Neutrophil (primary cell): ENCODE measurements at regions not wholly inside any gene's neighbourhood (a gene's known extent, or its start where the extent isn't known, plus 50 kb on each side); places are given as distances from the start of the nearest gene placed in this dataset.

Experiments
- H3K27ac ChIP-seq: fragments of 200-600 bp; sonication (generic); 2 replicates; pipeline ENCODE4 v1.5.1; 2016; ENCODE audit warnings: mild to moderate bottlenecking, moderate library complexity
- H3K27me3 ChIP-seq: fragments of 200-600 bp; sonication (generic); 2 replicates; pipeline ENCODE4 v1.6.0; 2016; ENCODE audit warnings: mild to moderate bottlenecking
- H3K36me3 ChIP-seq: fragments of 200-600 bp; sonication (generic); 2 replicates; pipeline ENCODE4 v1.5.1; 2017
- H3K4me1 ChIP-seq, 2 experiments: fragments of 200-600 bp in 1 of 2; sonication (generic) in 1 of 2; 1 replicate in 1 of 2; 2 replicates in 1 of 2; pipeline versions ENCODE4 v1.5.1 to v1.6.1; 2013 to 2016; ENCODE audit warnings: low read depth in 1 of 2, low read length in 1 of 2, mild to moderate bottlenecking in 1 of 2, moderate library complexity in 1 of 2; ENCODE audit not compliant: control insufficient read depth in 1 of 2, insufficient read depth in 1 of 2
- H3K4me3 ChIP-seq, 2 experiments: fragments of 200-600 bp in 1 of 2; sonication (generic) in 1 of 2; 1 replicate in 1 of 2; 2 replicates in 1 of 2; pipeline ENCODE4 v1.5.1; 2013 to 2016; ENCODE audit warnings: low read depth in 1 of 2, low read length in 1 of 2, mild to moderate bottlenecking in 1 of 2, moderate library complexity in 1 of 2
- H3K9me3 ChIP-seq: fragments of 200-600 bp; sonication (generic); 2 replicates; pipeline ENCODE4 v1.5.1; 2016
- TF ChIP-seq, protein P1 (sequence below): fragments of 200-600 bp; sonication (generic); IDR thresholded peaks from 2 replicates; pipeline ENCODE4 v1.5.1; 2016; ENCODE audit warnings: antibody characterized with exemption

DNA sequence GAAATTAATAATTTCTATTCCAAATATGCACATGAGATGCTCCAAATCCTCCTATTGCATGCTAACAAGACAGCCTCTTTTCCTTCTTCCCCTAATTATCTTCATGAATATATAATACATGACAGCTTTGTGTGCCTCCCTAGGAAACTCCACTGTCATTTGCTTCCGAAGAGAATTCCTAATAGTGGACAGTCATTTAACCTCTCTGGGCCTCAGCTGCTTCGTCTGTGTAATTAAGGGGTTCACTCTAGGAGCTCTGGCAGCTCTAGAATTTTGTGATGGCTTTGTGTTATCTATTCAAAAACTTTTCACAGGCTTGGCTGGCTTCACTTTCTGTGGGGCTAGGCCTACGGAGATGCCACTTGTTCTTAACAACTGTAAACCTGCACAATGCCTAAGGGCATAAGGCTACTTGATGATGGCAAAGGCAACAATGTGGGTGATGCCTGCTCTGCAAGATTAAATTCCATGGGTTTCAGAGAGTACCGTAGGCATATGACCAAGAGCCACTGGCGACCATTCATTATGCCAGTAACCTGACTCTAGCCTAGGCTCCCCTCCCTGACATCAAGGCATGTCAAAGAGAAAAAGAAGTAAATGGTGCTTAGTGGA is 333.8 kb upstream of the UMPS start:
- TF ChIP-seq, protein P1, sequence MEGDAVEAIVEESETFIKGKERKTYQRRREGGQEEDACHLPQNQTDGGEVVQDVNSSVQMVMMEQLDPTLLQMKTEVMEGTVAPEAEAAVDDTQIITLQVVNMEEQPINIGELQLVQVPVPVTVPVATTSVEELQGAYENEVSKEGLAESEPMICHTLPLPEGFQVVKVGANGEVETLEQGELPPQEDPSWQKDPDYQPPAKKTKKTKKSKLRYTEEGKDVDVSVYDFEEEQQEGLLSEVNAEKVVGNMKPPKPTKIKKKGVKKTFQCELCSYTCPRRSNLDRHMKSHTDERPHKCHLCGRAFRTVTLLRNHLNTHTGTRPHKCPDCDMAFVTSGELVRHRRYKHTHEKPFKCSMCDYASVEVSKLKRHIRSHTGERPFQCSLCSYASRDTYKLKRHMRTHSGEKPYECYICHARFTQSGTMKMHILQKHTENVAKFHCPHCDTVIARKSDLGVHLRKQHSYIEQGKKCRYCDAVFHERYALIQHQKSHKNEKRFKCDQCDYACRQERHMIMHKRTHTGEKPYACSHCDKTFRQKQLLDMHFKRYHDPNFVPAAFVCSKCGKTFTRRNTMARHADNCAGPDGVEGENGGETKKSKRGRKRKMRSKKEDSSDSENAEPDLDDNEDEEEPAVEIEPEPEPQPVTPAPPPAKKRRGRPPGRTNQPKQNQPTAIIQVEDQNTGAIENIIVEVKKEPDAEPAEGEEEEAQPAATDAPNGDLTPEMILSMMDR = no peak
- no peaks in the 10 kb centered on the region for H3K9me3 ChIP-seq

GRCh38 chr3:124397088-124397487 is 333.2 kb upstream of the UMPS start:
- H3K4me1 ChIP-seq = no peaks in the 10 kb centered on the region
- H3K27me3 ChIP-seq = peaks cover 3% of the 10 kb centered on the region
- no peaks in the 10 kb centered on the region for H3K36me3 ChIP-seq
- no peak overlapping the region for H3K27ac ChIP-seq
- no peaks in the 10 kb centered on the region for H3K9me3 ChIP-seq
- TF ChIP-seq, protein P1 = no peak
- no peak overlapping the region for H3K4me3 ChIP-seq

More for the DNA sequence above, 333.8 kb upstream of the UMPS start:
- Histone ChIP-seq H3K4me1 (no peaks in the 10 kb centered on the region), H3K4me3 (no peak overlapping the region), H3K27ac (no peak overlapping the region), H3K27me3 (peaks cover 5% of the 10 kb centered on the region), H3K36me3 (no peaks in the 10 kb centered on the region)

GRCh38 chr3:124398594-124398993 is 331.7 kb upstream of the UMPS start:
- no peaks in the 10 kb centered on the region for H3K4me1 ChIP-seq
- H3K27me3 ChIP-seq = peaks cover 3% of the 10 kb centered on the region
- no peaks in the 10 kb centered on the region for H3K9me3 ChIP-seq
- H3K36me3 ChIP-seq = no peaks in the 10 kb centered on the region
- TF ChIP-seq, protein P1 = no peak
- no peak overlapping the region for H3K27ac ChIP-seq
- H3K4me3 ChIP-seq = no peak overlapping the region

DNA sequence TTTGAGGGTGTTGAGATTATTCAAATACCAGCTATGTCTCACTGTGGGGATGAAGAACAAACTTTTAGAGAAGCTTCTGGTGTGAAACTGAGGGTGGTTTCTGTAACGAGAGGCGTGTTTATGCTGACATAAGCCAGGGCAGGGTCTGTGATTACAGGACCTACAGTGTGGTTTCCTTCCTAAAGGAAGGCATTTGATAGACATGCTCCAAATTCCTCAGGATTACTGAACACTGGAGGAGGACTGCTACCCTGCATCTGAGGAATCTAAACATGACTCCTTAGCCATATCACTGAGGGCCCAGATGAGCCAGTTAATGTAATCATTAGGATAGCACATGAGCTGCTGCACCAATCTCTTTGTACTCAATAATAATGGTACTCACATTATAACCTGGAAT is 328.4 kb upstream of the UMPS start:
- Histone ChIP-seq H3K4me1 (no peaks in the 10 kb centered on the region), H3K4me3 (no peak overlapping the region), H3K9me3 (no peaks in the 10 kb centered on the region), H3K27me3 (peaks cover 3% of the 10 kb centered on the region), H3K27ac (no peak overlapping the region), H3K36me3 (no peaks in the 10 kb centered on the region)
- TF ChIP-seq, protein P1 = no peak

DNA sequence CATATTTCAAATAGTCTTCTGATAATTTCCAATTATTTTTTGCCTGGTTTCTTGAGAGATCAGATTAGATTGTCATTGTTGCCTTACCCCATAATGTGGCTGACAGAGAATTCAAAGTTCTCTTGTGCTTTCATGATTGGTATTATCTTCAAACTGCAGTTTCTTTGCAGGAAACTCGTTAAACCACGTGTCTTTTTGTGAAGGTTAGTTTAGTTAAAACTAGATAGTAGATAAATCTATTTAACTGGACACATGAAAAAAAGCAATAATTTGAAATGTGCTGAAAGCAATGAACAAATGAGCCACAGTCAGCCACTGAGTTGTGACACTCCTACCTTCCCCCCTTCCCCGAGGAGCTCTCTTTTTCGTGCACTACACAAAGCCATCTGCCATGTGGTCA is 327.5 kb upstream of the UMPS start:
- H3K36me3 ChIP-seq = no peaks in the 10 kb centered on the region
- H3K4me3 ChIP-seq = no peak overlapping the region
- TF ChIP-seq, protein P1 = no peak
- no peak overlapping the region for H3K27ac ChIP-seq
- H3K9me3 ChIP-seq = no peaks in the 10 kb centered on the region
- H3K27me3 ChIP-seq = peaks cover 3% of the 10 kb centered on the region
- H3K4me1 ChIP-seq = no peaks in the 10 kb centered on the region
